Thymus (tissue), 11 donors: ENCODE measurements at regions not wholly inside any gene's neighbourhood (a gene's known extent, or its start where the extent isn't known, plus 50 kb on each side); places are given as distances from the start of the nearest gene placed in this dataset.

Experiments
- DNase-seq, 9 donors: peaks; one replicate each; pipeline ENCODE4 v3.0.0-alpha.2; 2013; ENCODE audit warnings: low spot score in 9 of 9, low read depth in 6 of 9, missing footprints in 1 of 9
- H3K27ac ChIP-seq, 2 donors: one replicate each; pipeline ENCODE4 v1.5.1; 2013; ENCODE audit warnings: control low read depth in 1 of 2, low read depth in 1 of 2, low read length in 1 of 2, mild to moderate bottlenecking in 1 of 2, moderate library complexity in 1 of 2
- H3K27me3 ChIP-seq, 2 donors: one replicate each; pipeline ENCODE4 v1.5.1; 2013; ENCODE audit warnings: low read length in 1 of 2; ENCODE audit not compliant: control insufficient read depth in 2 of 2, insufficient read depth in 1 of 2
- H3K36me3 ChIP-seq, 2 donors: one replicate each; pipeline ENCODE4 v1.5.1; 2013; ENCODE audit warnings: low read length in 1 of 2, mild to moderate bottlenecking in 1 of 2, moderate library complexity in 1 of 2; ENCODE audit not compliant: control insufficient read depth in 2 of 2, insufficient read depth in 2 of 2
- H3K4me1 ChIP-seq, 2 donors: one replicate each; pipeline ENCODE4 v1.5.1; 2013; ENCODE audit warnings: low read length in 2 of 2; ENCODE audit not compliant: control insufficient read depth in 2 of 2, insufficient read depth in 2 of 2
- H3K4me3 ChIP-seq, 2 donors: one replicate each; pipeline ENCODE4 v1.5.1; 2013; ENCODE audit warnings: low read length in 2 of 2, control low read depth in 1 of 2, mild to moderate bottlenecking in 1 of 2
- H3K9me3 ChIP-seq, 2 donors: one replicate each; pipeline ENCODE4 v1.5.1; 2013; ENCODE audit warnings: low read length in 1 of 2, mild to moderate bottlenecking in 1 of 2; ENCODE audit not compliant: control insufficient read depth in 2 of 2, insufficient read depth in 1 of 2
- WGBS: extraction: QIAGEN DNeasy Blood & Tissue Kit; methylation state at CpG from one replicate; pipeline ENCODE4 v1.1.7; 2013; 5-methylcytosine and 5-hydroxymethylcytosine counted together
- donor health status: healthy.

DNA sequence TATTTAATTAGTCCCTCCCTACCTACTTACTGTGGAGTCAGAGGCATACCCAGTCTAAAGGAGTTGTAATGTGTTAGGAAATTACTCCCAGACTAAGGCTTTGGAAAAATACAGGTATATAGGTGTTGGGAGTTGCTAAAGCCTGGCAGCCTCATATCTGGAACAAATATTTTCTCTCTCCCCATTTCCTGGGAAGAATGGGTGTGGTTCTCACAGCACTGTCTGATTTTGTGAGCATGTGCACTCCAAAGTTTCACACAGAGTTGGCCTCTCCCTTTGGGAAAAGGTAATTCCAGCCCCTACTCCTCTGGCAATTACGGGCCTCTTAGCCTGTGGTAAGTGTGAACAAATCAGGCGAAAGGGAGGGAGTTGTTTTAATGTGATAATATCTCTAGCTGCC lies 187.0 kb downstream of the MID1IP1 start:
- no peak for DNase-seq
- H3K36me3 ChIP-seq: no peaks in the 10 kb centered on the region
- no peaks in the 10 kb centered on the region for H3K4me1 ChIP-seq
- H3K27ac ChIP-seq: no peak overlapping the region
- no peak overlapping the region for H3K4me3 ChIP-seq
- H3K27me3 ChIP-seq: no peaks in the 10 kb centered on the region
- no peaks in the 10 kb centered on the region for H3K9me3 ChIP-seq
- WGBS: 97% methylated on average over 2 of the region's 2 CpGs

- H3K27ac ChIP-seq: no peak overlapping the region
- no peak for DNase-seq
- WGBS: 92% methylated on average over 1 of the region's 1 CpG
- no peaks in the 10 kb centered on the region for H3K27me3 ChIP-seq
- H3K4me3 ChIP-seq: no peak overlapping the region
- no peaks in the 10 kb centered on the region for H3K4me1 ChIP-seq
- no peaks in the 10 kb centered on the region for H3K36me3 ChIP-seq
- H3K9me3 ChIP-seq: no peaks in the 10 kb centered on the region
Measured at GRCh38 chrX:38989076-38989475, 187.8 kb downstream of the MID1IP1 start.

GRCh38 chrX:38991656-38992440 lies 190.6 kb downstream of the MID1IP1 start:
- Histone ChIP-seq H3K4me3 (no peak overlapping the region), H3K27ac (no peak overlapping the region)

DNA sequence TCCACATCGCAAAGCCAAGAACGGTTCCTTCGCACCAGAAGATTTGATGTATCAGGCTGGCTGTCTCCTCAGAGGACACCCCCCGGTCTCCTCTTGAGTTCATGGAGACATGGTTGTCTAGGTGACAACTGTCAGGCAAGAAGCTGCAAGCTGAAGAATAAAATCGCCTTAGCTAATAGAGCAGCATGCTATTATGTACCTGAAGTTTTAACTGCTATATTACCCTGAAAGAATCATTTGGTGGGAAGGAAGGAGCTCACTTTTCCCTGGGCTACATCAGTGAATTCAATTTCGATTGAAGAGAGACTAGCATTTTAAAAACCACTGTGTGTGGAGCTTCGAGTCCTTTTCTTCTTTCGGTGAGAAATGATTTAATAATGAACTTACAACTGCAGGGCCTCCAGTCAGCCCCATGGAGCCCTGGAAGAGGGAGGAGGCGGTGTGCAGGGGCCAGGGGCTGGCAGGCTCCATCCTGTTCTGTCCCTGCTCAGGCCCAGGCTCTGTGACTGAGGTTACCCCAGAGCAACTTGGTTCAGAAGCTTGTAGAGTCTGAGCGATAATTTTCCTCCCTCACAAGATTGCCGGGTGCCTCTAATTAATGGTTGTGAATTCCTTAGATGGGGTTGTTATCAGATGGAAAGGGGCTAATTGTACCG lies 191.3 kb downstream of the MID1IP1 start:
- H3K27ac ChIP-seq: no peak overlapping the region
- no peak for DNase-seq
- H3K4me3 ChIP-seq: no peak overlapping the region
- H3K36me3 ChIP-seq: no peaks in the 10 kb centered on the region
- H3K4me1 ChIP-seq: no peaks in the 10 kb centered on the region
- 96% methylated on average over 12 of the region's 12 CpGs for WGBS
- H3K9me3 ChIP-seq: no peaks in the 10 kb centered on the region
- no peaks in the 10 kb centered on the region for H3K27me3 ChIP-seq

More at GRCh38 chrX:38991656-38992440, 190.6 kb downstream of the MID1IP1 start:
- Histone ChIP-seq H3K36me3 (no peaks in the 10 kb centered on the region), H3K4me1 (no peaks in the 10 kb centered on the region), H3K27me3 (no peaks in the 10 kb centered on the region), H3K9me3 (no peaks in the 10 kb centered on the region)
- 96% methylated on average over 3 of the region's 3 CpGs for WGBS
- DNase-seq: no peak

DNA sequence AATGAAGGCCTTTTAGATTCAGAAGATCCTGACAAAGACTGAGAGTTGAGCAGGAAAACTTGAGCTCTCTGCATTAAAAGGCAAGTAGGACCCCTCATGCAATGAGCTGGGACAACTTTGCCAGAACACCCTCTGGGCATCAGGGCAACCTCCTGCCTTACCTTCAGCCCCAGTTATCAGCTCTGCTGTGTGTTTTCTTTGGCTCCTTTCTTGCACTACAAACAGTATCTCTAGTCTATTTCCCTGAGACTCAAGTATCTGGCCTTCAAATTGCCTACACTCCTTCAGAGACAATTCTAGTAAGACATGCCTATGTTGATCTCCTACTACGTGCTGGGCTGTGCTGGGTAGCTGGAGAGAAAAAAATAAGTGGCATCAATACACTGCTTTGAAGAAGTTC lies 192.2 kb downstream of the MID1IP1 start:
- no peak for DNase-seq

GRCh38 chrX:38999099-38999498 lies 197.8 kb downstream of the MID1IP1 start:
- whole genome bisulfite sequencing: 100% methylated on average over 2 of the region's 2 CpGs
- no peaks in the 10 kb centered on the region for H3K36me3 ChIP-seq
- no peak for DNase-seq

More for the DNA sequence above, 192.2 kb downstream of the MID1IP1 start:
- no peak overlapping the region for H3K4me3 ChIP-seq
- WGBS: 97% methylated on average over 1 of the region's 1 CpG
- H3K9me3 ChIP-seq: no peaks in the 10 kb centered on the region
- H3K27ac ChIP-seq: no peak overlapping the region
- no peaks in the 10 kb centered on the region for H3K4me1 ChIP-seq
- H3K36me3 ChIP-seq: no peaks in the 10 kb centered on the region
- H3K27me3 ChIP-seq: no peaks in the 10 kb centered on the region

GRCh38 chrX:38999967-39000745 lies 198.9 kb downstream of the MID1IP1 start:
- H3K36me3 ChIP-seq: no peaks in the 10 kb centered on the region
- H3K4me3 ChIP-seq: no peak overlapping the region
- H3K27me3 ChIP-seq: no peaks in the 10 kb centered on the region
- DNase-seq: no peak
- H3K4me1 ChIP-seq: no peaks in the 10 kb centered on the region
- H3K27ac ChIP-seq: no peak overlapping the region
- no peaks in the 10 kb centered on the region for H3K9me3 ChIP-seq
- WGBS: 82% methylated on average over 2 of the region's 2 CpGs

More at GRCh38 chrX:38999099-38999498, 197.8 kb downstream of the MID1IP1 start:
- Histone ChIP-seq H3K27ac (no peak overlapping the region), H3K4me1 (no peaks in the 10 kb centered on the region), H3K27me3 (no peaks in the 10 kb centered on the region), H3K9me3 (no peaks in the 10 kb centered on the region), H3K4me3 (no peak overlapping the region)

DNA sequence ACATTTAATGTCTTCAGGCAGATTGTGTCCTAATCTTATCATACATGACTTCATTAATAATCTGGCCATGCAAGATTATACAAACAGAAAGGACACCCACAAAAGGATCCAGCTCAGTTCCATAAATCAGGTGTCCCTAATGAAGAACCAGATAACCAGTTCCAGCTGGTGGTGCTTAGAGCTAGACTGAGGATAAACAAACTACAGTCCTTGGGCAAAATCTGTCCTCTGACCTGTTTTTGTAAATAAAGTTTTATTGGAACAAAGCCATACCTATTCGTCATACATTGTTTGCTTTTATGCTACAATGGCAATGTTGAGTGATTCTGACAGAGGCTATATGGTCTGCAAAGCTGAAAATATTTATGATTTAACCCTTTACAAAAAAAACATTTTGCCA lies 199.5 kb downstream of the MID1IP1 start:
- H3K9me3 ChIP-seq: no peaks in the 10 kb centered on the region
- H3K27ac ChIP-seq: no peak overlapping the region
- no peaks in the 10 kb centered on the region for H3K27me3 ChIP-seq
- no peaks in the 10 kb centered on the region for H3K4me1 ChIP-seq
- no peak for DNase-seq
- no peak overlapping the region for H3K4me3 ChIP-seq
- H3K36me3 ChIP-seq: no peaks in the 10 kb centered on the region
- 93% methylated on average over 1 of the region's 1 CpG for WGBS

- H3K27ac ChIP-seq: no peak overlapping the region
- 95% methylated on average over 1 of the region's 1 CpG for WGBS
- no peaks in the 10 kb centered on the region for H3K4me1 ChIP-seq
Measured at GRCh38 chrX:39002466-39002865, 201.2 kb downstream of the MID1IP1 start.

More at GRCh38 chrX:39002466-39002865, 201.2 kb downstream of the MID1IP1 start:
- H3K4me3 ChIP-seq: no peak overlapping the region
- no peaks in the 10 kb centered on the region for H3K27me3 ChIP-seq
- H3K9me3 ChIP-seq: no peaks in the 10 kb centered on the region
- DNase-seq: no peak
- H3K36me3 ChIP-seq: no peaks in the 10 kb centered on the region
